ENCODE measurements at regions not wholly inside any gene's neighbourhood (a gene's known extent, or its start where the extent isn't known, plus 50 kb on each side); places are given as distances from the start of the nearest gene placed in this dataset.
"Not testable (repeated sequence)": the region's sequence is repeated elsewhere in the genome, so short reads cannot be mapped to it uniquely, and the experiment has no call there.

DNA sequence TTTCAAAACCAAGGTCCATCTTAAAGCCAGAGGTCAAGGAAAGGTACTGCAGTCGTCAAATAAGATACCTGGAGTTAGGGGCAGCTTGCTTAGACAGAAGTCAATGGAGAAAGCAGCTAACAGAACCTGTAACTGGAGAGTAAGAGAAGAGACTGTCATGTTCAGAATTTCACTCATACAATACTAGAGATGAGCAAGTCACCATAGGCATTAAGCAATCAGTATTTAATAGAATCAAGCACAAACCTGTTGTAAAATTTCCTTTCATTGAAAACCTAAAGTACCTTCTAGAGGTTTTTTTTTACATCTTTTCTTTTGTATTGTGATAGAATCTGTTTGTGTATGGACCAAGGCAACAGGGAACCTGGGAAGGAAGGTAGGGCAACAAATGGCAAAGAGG is 183.4 kb upstream of the ERBB4 start:
- no peak for DNase-seq (ENCODE audit: low read depth)
- Histone ChIP-seq H3K4me2 (ENCODE audit: low read length) (no peak overlapping the region), H3K4me3 (ENCODE audit: insufficient read depth, low read depth, low read length) (no peak overlapping the region), H3K27me3 (ENCODE audit: insufficient read depth, low read length) (no peaks in the 10 kb centered on the region), H3K36me3 (ENCODE audit: insufficient read depth, low read length) (no peaks in the 10 kb centered on the region), H2AFZ (ENCODE audit: low read depth, low read length) (no peak overlapping the region), H4K20me1 (ENCODE audit: insufficient read depth, low read length) (no peaks in the 10 kb centered on the region), H3K79me2 (ENCODE audit: insufficient read depth, low read length) (no peaks in the 10 kb centered on the region), H3K4me1 (ENCODE audit: insufficient read depth, low read length) (peaks cover 6% of the 10 kb centered on the region), H3K9ac (ENCODE audit: low read length) (no peak overlapping the region), H3K9me3 (ENCODE audit: insufficient read depth, low read depth, low read length) (no peaks in the 10 kb centered on the region), H3K27ac (ENCODE audit: low read depth, low read length) (no peak overlapping the region)
- no peaks in the 10 kb centered on the region for H3K27me3 Mint-ChIP-seq (ENCODE audit: low read depth, unreplicated experiment)
- no peak overlapping the region for H3K4me3 Mint-ChIP-seq (ENCODE audit: unreplicated experiment)
- no peaks in the 10 kb centered on the region for H3K36me3 Mint-ChIP-seq (ENCODE audit: low read depth, unreplicated experiment)
- peaks cover 4% of the 10 kb centered on the region for H3K9me3 Mint-ChIP-seq (ENCODE audit: unreplicated experiment)
- peaks cover 12% of the 10 kb centered on the region for H3K4me1 Mint-ChIP-seq (ENCODE audit: low read depth, unreplicated experiment)
- H3K27ac Mint-ChIP-seq (ENCODE audit: unreplicated experiment): no peak overlapping the region
- no peak for TF ChIP-seq EZH2 (IDR thresholded peaks at IDR 0.05; ENCODE audit: insufficient read depth, low read length)
- TF ChIP-seq, protein P1, sequence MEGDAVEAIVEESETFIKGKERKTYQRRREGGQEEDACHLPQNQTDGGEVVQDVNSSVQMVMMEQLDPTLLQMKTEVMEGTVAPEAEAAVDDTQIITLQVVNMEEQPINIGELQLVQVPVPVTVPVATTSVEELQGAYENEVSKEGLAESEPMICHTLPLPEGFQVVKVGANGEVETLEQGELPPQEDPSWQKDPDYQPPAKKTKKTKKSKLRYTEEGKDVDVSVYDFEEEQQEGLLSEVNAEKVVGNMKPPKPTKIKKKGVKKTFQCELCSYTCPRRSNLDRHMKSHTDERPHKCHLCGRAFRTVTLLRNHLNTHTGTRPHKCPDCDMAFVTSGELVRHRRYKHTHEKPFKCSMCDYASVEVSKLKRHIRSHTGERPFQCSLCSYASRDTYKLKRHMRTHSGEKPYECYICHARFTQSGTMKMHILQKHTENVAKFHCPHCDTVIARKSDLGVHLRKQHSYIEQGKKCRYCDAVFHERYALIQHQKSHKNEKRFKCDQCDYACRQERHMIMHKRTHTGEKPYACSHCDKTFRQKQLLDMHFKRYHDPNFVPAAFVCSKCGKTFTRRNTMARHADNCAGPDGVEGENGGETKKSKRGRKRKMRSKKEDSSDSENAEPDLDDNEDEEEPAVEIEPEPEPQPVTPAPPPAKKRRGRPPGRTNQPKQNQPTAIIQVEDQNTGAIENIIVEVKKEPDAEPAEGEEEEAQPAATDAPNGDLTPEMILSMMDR (IDR thresholded peaks at IDR 0.05; ENCODE audit: insufficient read depth, low read depth, low read length): no peak
- no peak for FAIRE-seq

GRCh38 chr2:212721026-212721451 is 182.4 kb upstream of the ERBB4 start:
- Histone ChIP-seq H3K4me2 (ENCODE audit: low read length) (no peak overlapping the region), H4K20me1 (ENCODE audit: insufficient read depth, low read length) (no peaks in the 10 kb centered on the region), H3K4me1 (ENCODE audit: insufficient read depth, low read length) (peaks cover 6% of the 10 kb centered on the region), H3K27me3 (ENCODE audit: insufficient read depth, low read length) (no peaks in the 10 kb centered on the region), H3K9ac (ENCODE audit: low read length) (no peak overlapping the region), H2AFZ (ENCODE audit: low read depth, low read length) (no peak overlapping the region), H3K4me3 (ENCODE audit: insufficient read depth, low read depth, low read length) (no peak overlapping the region), H3K79me2 (ENCODE audit: insufficient read depth, low read length) (no peaks in the 10 kb centered on the region), H3K9me3 (ENCODE audit: insufficient read depth, low read depth, low read length) (no peaks in the 10 kb centered on the region), H3K27ac (ENCODE audit: low read depth, low read length) (no peak overlapping the region), H3K36me3 (ENCODE audit: insufficient read depth, low read length) (no peaks in the 10 kb centered on the region)
- TF ChIP-seq EZH2 (IDR thresholded peaks at IDR 0.05; ENCODE audit: insufficient read depth, low read length): no peak
- TF ChIP-seq, protein P1 (IDR thresholded peaks at IDR 0.05; ENCODE audit: insufficient read depth, low read depth, low read length): no peak
- FAIRE-seq (no peak), DNase-seq (ENCODE audit: low read depth) (no peak)
- Mint-ChIP-seq H3K27me3 (ENCODE audit: low read depth, unreplicated experiment) (no peaks in the 10 kb centered on the region), H3K27ac (ENCODE audit: unreplicated experiment) (no peak overlapping the region), H3K36me3 (ENCODE audit: low read depth, unreplicated experiment) (no peaks in the 10 kb centered on the region), H3K4me3 (ENCODE audit: unreplicated experiment) (no peak overlapping the region), H3K4me1 (ENCODE audit: low read depth, unreplicated experiment) (peaks cover 10% of the 10 kb centered on the region), H3K9me3 (ENCODE audit: unreplicated experiment) (peaks cover 4% of the 10 kb centered on the region)

DNA sequence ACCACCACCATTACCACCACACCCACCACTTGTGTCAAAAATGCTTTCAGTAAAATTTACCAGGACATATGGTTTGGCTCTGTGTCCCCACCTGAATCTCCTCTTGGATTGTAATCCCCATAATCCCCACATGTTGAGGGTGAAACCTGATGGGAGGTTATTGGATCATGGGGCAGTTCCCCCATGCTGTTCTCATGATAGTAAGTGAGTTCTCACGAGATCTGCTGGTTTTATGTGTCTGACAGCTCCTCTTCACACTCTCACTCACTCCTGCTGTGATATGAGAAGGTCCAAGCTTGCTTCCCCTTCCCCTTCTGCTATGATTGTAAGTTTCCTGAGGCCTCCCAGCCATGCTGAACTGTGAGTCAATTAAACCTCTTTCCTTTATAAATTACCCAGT is 176.8 kb upstream of the ERBB4 start:
- H3K79me2 ChIP-seq (ENCODE audit: insufficient read depth, low read length); DNase-seq (ENCODE audit: low read depth); H3K27me3 Mint-ChIP-seq (ENCODE audit: low read depth, unreplicated experiment); H3K4me1 ChIP-seq (ENCODE audit: insufficient read depth, low read length); H3K4me3 ChIP-seq (ENCODE audit: insufficient read depth, low read depth, low read length); H3K9me3 ChIP-seq (ENCODE audit: insufficient read depth, low read depth, low read length); H3K27ac ChIP-seq (ENCODE audit: low read depth, low read length); H3K4me2 ChIP-seq (ENCODE audit: low read length); H3K27ac Mint-ChIP-seq (ENCODE audit: unreplicated experiment); H3K27me3 ChIP-seq (ENCODE audit: insufficient read depth, low read length); H3K4me3 Mint-ChIP-seq (ENCODE audit: unreplicated experiment); H4K20me1 ChIP-seq (ENCODE audit: insufficient read depth, low read length); FAIRE-seq; H3K36me3 Mint-ChIP-seq (ENCODE audit: low read depth, unreplicated experiment); H3K36me3 ChIP-seq (ENCODE audit: insufficient read depth, low read length); H3K9ac ChIP-seq (ENCODE audit: low read length); H3K9me3 Mint-ChIP-seq (ENCODE audit: unreplicated experiment): not testable (repeated sequence)
- H3K4me1 Mint-ChIP-seq (ENCODE audit: low read depth, unreplicated experiment): peaks cover 12% of the 10 kb centered on the region
- peak overlapping the region; percentile 26 for H2AFZ ChIP-seq (ENCODE audit: low read depth, low read length)
